ENCODE measurements at regions not wholly inside any gene's neighbourhood (a gene's known extent, or its start where the extent isn't known, plus 50 kb on each side); places are given as distances from the start of the nearest gene placed in this dataset.

DNA sequence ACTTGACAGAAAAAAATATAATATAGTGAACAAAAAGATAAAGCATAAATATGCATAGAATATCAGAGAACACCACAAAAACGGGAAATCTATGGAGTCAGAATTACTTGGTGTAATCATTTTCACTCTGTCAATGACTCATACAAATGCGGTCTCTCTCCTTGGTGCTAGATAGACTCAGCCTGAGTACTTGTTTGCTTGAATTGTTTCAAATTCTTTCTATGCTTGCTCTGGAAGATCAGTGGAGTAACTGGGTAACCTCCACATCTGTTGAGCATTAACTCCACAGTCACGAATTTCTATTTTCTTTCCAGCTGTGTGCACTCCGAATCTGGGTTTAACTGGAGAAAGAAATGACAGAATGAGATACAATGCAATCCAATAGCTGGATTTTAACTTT, 760.4 kb downstream of the ZPLD1 start:
- no peak for TF ChIP-seq POLR2A (IDR thresholded peaks at IDR 0.05)
- TF ChIP-seq, protein P1, sequence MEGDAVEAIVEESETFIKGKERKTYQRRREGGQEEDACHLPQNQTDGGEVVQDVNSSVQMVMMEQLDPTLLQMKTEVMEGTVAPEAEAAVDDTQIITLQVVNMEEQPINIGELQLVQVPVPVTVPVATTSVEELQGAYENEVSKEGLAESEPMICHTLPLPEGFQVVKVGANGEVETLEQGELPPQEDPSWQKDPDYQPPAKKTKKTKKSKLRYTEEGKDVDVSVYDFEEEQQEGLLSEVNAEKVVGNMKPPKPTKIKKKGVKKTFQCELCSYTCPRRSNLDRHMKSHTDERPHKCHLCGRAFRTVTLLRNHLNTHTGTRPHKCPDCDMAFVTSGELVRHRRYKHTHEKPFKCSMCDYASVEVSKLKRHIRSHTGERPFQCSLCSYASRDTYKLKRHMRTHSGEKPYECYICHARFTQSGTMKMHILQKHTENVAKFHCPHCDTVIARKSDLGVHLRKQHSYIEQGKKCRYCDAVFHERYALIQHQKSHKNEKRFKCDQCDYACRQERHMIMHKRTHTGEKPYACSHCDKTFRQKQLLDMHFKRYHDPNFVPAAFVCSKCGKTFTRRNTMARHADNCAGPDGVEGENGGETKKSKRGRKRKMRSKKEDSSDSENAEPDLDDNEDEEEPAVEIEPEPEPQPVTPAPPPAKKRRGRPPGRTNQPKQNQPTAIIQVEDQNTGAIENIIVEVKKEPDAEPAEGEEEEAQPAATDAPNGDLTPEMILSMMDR (IDR thresholded peaks at IDR 0.05), result no peak
